H1 (cell line): ENCODE measurements at regions not wholly inside any gene's neighbourhood (a gene's known extent, or its start where the extent isn't known, plus 50 kb on each side); places are given as distances from the start of the nearest gene placed in this dataset.

ENCODE experiments used
- CTCF ChIA-PET: fragments of 300-600 bp; sonication (Branson Sonifier 250); formaldehyde crosslinking; loops from one replicate; lab custom pipeline; 2021; ENCODE audit not compliant: partially characterized antibody; lab: Charles Lee
- POLR2A ChIA-PET: fragments of 300-600 bp; sonication (Branson Sonifier 250); formaldehyde crosslinking; loops from one replicate; lab custom pipeline; 2021; ENCODE audit warnings: inconsistent platforms; ENCODE audit not compliant: partially characterized antibody; lab: Charles Lee
- DNase-seq, 2 experiments: peaks; one replicate each; pipeline versions ENCODE4 v3.0.0 to v3.0.0-alpha.2; 2010 to 2022; ENCODE audit warnings: low spot score in 2 of 2, low read depth in 1 of 2, mixed read lengths in 1 of 2
- FAIRE-seq: peaks from 2 replicates; lab custom pipeline; 2011; peaks lifted over from hg19 to GRCh38; lab: Jason Lieb, UNC
- H2AFZ ChIP-seq: 2 replicates; pipeline ENCODE4 v1.8.1; 2012; ENCODE audit warnings: low read length, inconsistent platforms
- H2AK5ac ChIP-seq: 2 replicates; pipeline ENCODE4 v1.6.1; 2013; ENCODE audit warnings: low read depth, low read length
- H2BK120ac ChIP-seq: replicated peaks from 2 replicates; pipeline ENCODE3; 2013; ENCODE audit warnings: low read depth, low read length, inconsistent platforms
- H2BK12ac ChIP-seq: 2 replicates; pipeline ENCODE4 v1.6.1; 2013; ENCODE audit warnings: low read depth, low read length
- H2BK15ac ChIP-seq: 2 replicates; pipeline ENCODE4 v1.6.1; 2013; ENCODE audit warnings: low read length
- H2BK20ac ChIP-seq: 2 replicates; pipeline ENCODE4 v1.6.1; 2013; ENCODE audit warnings: low read length
- H2BK5ac ChIP-seq: 2 replicates; pipeline ENCODE4 v1.6.1; 2013; ENCODE audit warnings: low read depth, low read length
- H3K14ac ChIP-seq: 2 replicates; pipeline ENCODE4 v1.6.1; 2013; ENCODE audit warnings: inconsistent platforms; ENCODE audit not compliant: insufficient read length
- H3K18ac ChIP-seq: 2 replicates; pipeline ENCODE4 v1.6.1; 2013; ENCODE audit warnings: low read length; ENCODE audit errors: extremely low read depth
- H3K23ac ChIP-seq: 2 replicates; pipeline ENCODE4 v1.6.1; 2013; ENCODE audit warnings: inconsistent platforms; ENCODE audit not compliant: insufficient read length
- H3K23me2 ChIP-seq: 2 replicates; pipeline ENCODE4 v1.6.1; 2013; ENCODE audit warnings: low read depth, low read length
- H3K27ac ChIP-seq: 2 replicates; pipeline ENCODE4 v1.6.1; 2011; ENCODE audit warnings: low read depth, low read length, inconsistent platforms
- H3K27me3 ChIP-seq, 4 experiments: replicated peaks in 1 of 4; 1 replicate in 1 of 4; 2 replicates in 3 of 4; pipeline versions ENCODE4 v1.6.1 to v1.8.1; 2011 to 2013; ENCODE audit warnings: low read length in 3 of 4, mild to moderate bottlenecking in 3 of 4, inconsistent platforms in 2 of 4, mixed read lengths in 2 of 4, moderate library complexity in 1 of 4; ENCODE audit not compliant: control insufficient read depth in 3 of 4, insufficient read depth in 3 of 4; ENCODE audit errors: extremely low read depth in 1 of 4
- H3K36me3 ChIP-seq, 4 experiments: 2 replicates each; pipeline versions ENCODE4 v1.6.1 to v1.8.1; 2011 to 2013; ENCODE audit warnings: mild to moderate bottlenecking in 4 of 4, low read length in 3 of 4, moderate library complexity in 2 of 4, control low read depth in 1 of 4, inconsistent platforms in 1 of 4; ENCODE audit not compliant: insufficient read depth in 4 of 4, control insufficient read depth in 2 of 4
- H3K4ac ChIP-seq: replicated peaks from 2 replicates; pipeline ENCODE3; 2013; ENCODE audit warnings: low read length, low read depth, mixed read lengths, inconsistent platforms; ENCODE audit not compliant: insufficient read length
- H3K4me1 ChIP-seq, 4 experiments: replicated peaks in 1 of 4; 1 replicate in 1 of 4; 2 replicates in 3 of 4; pipeline versions ENCODE4 v1.6.1 to v1.8.1; 2011 to 2013; ENCODE audit warnings: low read length in 3 of 4, inconsistent platforms in 2 of 4, mixed read lengths in 1 of 4; ENCODE audit not compliant: insufficient read depth in 4 of 4, control insufficient read depth in 3 of 4
- H3K4me2 ChIP-seq, 2 experiments: 2 replicates each; pipeline versions ENCODE4 v1.6.1 to v1.8.1; 2011 to 2013; ENCODE audit warnings: low read depth in 2 of 2, low read length in 2 of 2, control low read depth in 1 of 2, inconsistent platforms in 1 of 2, mild to moderate bottlenecking in 1 of 2; ENCODE audit not compliant: insufficient read depth in 1 of 2
- H3K4me3 ChIP-seq, 4 experiments: fragments of 200-600, 300-600 bp in 1 of 4; sonication (generic), shearing (Covaris generic), sonication (Bioruptor Twin) in 1 of 4; 2 replicates each; pipeline versions ENCODE4 v1.5.1 to v1.8.1; 2011 to 2016; ENCODE audit warnings: low read length in 4 of 4, low read depth in 3 of 4, control low read depth in 2 of 4, inconsistent platforms in 2 of 4, mild to moderate bottlenecking in 2 of 4, mixed read lengths in 1 of 4, moderate library complexity in 1 of 4; ENCODE audit not compliant: insufficient read depth in 2 of 4; ENCODE audit errors: extremely low read depth in 1 of 4
- H3K56ac ChIP-seq: replicated peaks from 2 replicates; pipeline ENCODE3; 2013; ENCODE audit warnings: low read depth, mild to moderate bottlenecking, mixed read lengths, low read length, inconsistent platforms; ENCODE audit not compliant: insufficient read length
- H3K79me1 ChIP-seq: 2 replicates; pipeline ENCODE4 v1.6.1; 2013; ENCODE audit warnings: low read depth, low read length, control low read depth
- H3K79me2 ChIP-seq, 2 experiments: 2 replicates each; pipeline versions ENCODE4 v1.6.1 to v1.8.1; 2012 to 2013; ENCODE audit warnings: low read length in 2 of 2, mild to moderate bottlenecking in 2 of 2, inconsistent platforms in 1 of 2; ENCODE audit not compliant: insufficient read depth in 2 of 2, control insufficient read depth in 1 of 2
- H3K9ac ChIP-seq, 4 experiments: replicated peaks in 1 of 4; 1 replicate in 1 of 4; 2 replicates in 3 of 4; pipeline versions ENCODE4 v1.6.1 to v1.8.1; 2011 to 2013; ENCODE audit warnings: low read depth in 3 of 4, low read length in 3 of 4, control low read depth in 2 of 4, mild to moderate bottlenecking in 2 of 4, moderate library complexity in 2 of 4, inconsistent platforms in 1 of 4; ENCODE audit errors: extremely low read depth in 1 of 4
- H3K9me3 ChIP-seq, 2 experiments: 2 replicates each; pipeline versions ENCODE4 v1.6.1 to v1.8.1; 2012 to 2013; ENCODE audit warnings: mild to moderate bottlenecking in 2 of 2, moderate library complexity in 2 of 2, control low read depth in 1 of 2, inconsistent platforms in 1 of 2, low read depth in 1 of 2, low read length in 1 of 2, mixed read lengths in 1 of 2; ENCODE audit not compliant: insufficient read depth in 2 of 2
- H4K20me1 ChIP-seq, 2 experiments: replicated peaks in 1 of 2; 2 replicates each; pipeline versions ENCODE3 to v1.8.1; 2011 to 2013; ENCODE audit warnings: inconsistent platforms in 2 of 2, low read length in 2 of 2, mild to moderate bottlenecking in 1 of 2; ENCODE audit not compliant: insufficient read depth in 2 of 2, control insufficient read depth in 1 of 2
- H4K5ac ChIP-seq: 2 replicates; pipeline ENCODE4 v1.6.1; 2013; ENCODE audit warnings: low read length, low read depth, mixed read lengths, inconsistent platforms; ENCODE audit not compliant: insufficient read length
- H4K8ac ChIP-seq: 2 replicates; pipeline ENCODE4 v1.8.0; 2013; ENCODE audit warnings: mild to moderate bottlenecking, moderate library complexity, low read length, inconsistent platforms; ENCODE audit not compliant: insufficient read depth; ENCODE audit errors: extremely low read depth
- H4K91ac ChIP-seq: replicated peaks from 2 replicates; pipeline ENCODE3; 2013; ENCODE audit warnings: low read length, mixed read lengths, inconsistent platforms; ENCODE audit not compliant: insufficient read length
- BRCA1 ChIP-seq: IDR thresholded peaks from 2 replicates; pipeline ENCODE4 v1.6.1; 2012; ENCODE audit warnings: low read depth, low read length, improper control_type of control experiment
- GTF2F1 ChIP-seq: IDR thresholded peaks from 2 replicates; pipeline ENCODE4 v1.6.1; 2012; ENCODE audit warnings: low read depth, low read length, improper control_type of control experiment, borderline replicate concordance
- HDAC6 ChIP-seq: IDR thresholded peaks from one replicate; pipeline ENCODE4 v1.7.1; 2012; ENCODE audit warnings: low read depth, mild to moderate bottlenecking, inconsistent platforms, low read length, moderate library complexity
- MAFK ChIP-seq: IDR thresholded peaks from 2 replicates; pipeline ENCODE4 v1.6.1; 2012; ENCODE audit warnings: low read depth, mild to moderate bottlenecking, improper control_type of control experiment, low read length
- RFX5 ChIP-seq: IDR thresholded peaks from 2 replicates; pipeline ENCODE4 v1.6.1; 2011; ENCODE audit warnings: low read depth, low read length, improper control_type of control experiment, borderline replicate concordance
- RNF2 ChIP-seq: fragments of 200-900, 300-1000 bp; sonication (generic); IDR thresholded peaks from 2 replicates; pipeline ENCODE4 v1.7.1; 2016; ENCODE audit warnings: borderline replicate concordance, low read depth, mild to moderate bottlenecking, antibody characterized with exemption, low read length; ENCODE audit not compliant: poor library complexity, severe bottlenecking; ENCODE audit errors: missing control alignments
- SAP30 ChIP-seq: fragments of 300-600 bp; sonication (generic); IDR thresholded peaks from 2 replicates; pipeline ENCODE4 v1.7.1; 2012; ENCODE audit warnings: low read length, moderate library complexity, mild to moderate bottlenecking, inconsistent platforms; ENCODE audit not compliant: insufficient read depth, insufficient replicate concordance
- WGBS, 2 experiments: shearing (Covaris generic) in 1 of 2; methylation state at CpG; one replicate each; pipeline versions ENCODE4 v1.1.6 to v1.1.7; 2013 to 2015; ENCODE audit warnings: low lambda C conversion rate in 2 of 2, mixed read lengths in 2 of 2, inconsistent platforms in 1 of 2, low coverage in 1 of 2, missing lambda C conversion rate in 1 of 2; ENCODE audit not compliant: insufficient replicate concordance in 2 of 2, insufficient coverage in 1 of 2, insufficient read length in 1 of 2; ENCODE audit errors: extremely low coverage in 1 of 2, missing lambda C conversion rate in 1 of 2; 5-methylcytosine and 5-hydroxymethylcytosine counted together
- TF ChIP-seq, protein P1 (sequence below): IDR thresholded peaks from 2 replicates; pipeline ENCODE4 v1.6.1; 2012; ENCODE audit warnings: inconsistent platforms

DNA sequence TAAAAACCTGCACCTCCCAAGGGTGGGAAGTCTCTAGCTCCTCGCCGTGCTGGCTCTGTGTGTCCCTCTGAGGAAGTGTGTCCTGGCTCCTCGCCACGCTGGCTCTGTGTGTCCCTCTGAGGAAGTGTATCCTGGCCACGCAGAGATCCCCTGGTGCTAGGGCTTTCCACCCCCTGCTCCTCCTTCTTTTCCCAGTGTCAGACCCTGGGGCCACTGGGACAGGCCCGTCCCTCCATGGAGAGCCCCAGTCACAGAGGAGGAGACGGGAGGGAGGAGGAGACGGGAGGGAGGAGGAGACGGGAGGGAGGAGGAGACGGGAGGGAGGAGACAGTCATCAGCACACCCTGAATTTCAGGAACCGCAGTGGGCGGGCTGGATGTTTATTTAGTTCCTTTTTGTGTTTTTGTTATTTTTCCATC, 53.8 kb upstream of the HGFAC start:
- ChIA-PET CTCF (interaction anchor here (1.1 to 2.2 kb wide), 3 partner anchors 17 to 92 kb away, joined by 4 to 6 read pairs (median 5); no protein-coding TSS in a partner anchor), POLR2A (interaction anchor here (1.1 kb wide), 1 partner anchor 27 kb away, joined by 3 read pairs; no protein-coding TSS in a partner anchor)
- Histone ChIP-seq H3K27me3 (no peaks in the 10 kb centered on the region; a peak in 1 of 7 replicates), H3K79me1 (peaks cover 2% of the 10 kb centered on the region; the same call in 1 of the 2 replicates), H3K56ac (no peak overlapping the region), H2BK5ac (no peak overlapping the region), H2AK5ac (no peak overlapping the region), H3K36me3 (no peaks in the 10 kb centered on the region), H2BK20ac (no peak overlapping the region), H3K4me1 (peaks cover 0 to 38% (median 21%) of the 10 kb centered on the region in 4 experiments; a peak in 6 of 7 replicates), H3K23me2 (no peaks in the 10 kb centered on the region), H2BK12ac (peak overlapping the region; percentile 71; the same call in 1 of the 2 replicates), H4K5ac (no peak overlapping the region), H4K8ac (peak overlapping the region; percentile 45; the same call in 1 of the 2 replicates), H3K79me2 (no peaks in the 10 kb centered on the region), H3K9ac (no peak overlapping the region; a peak in 2 of 7 replicates), H4K91ac (no peak overlapping the region), H3K9me3 (no peaks in the 10 kb centered on the region), H3K18ac (peak overlapping the region; percentile 81; the same call in 1 of the 2 replicates), H3K27ac (no peak overlapping the region), H2BK120ac (no peak overlapping the region), H2BK15ac (no peak overlapping the region), H3K4me3 (no peak overlapping the region), H4K20me1 (no peaks in the 10 kb centered on the region), H3K14ac (no peak overlapping the region), H3K4me2 (peak overlapping the region in 1 of 2 experiments; percentile 40; a peak in 2 of 4 replicates), H3K23ac (no peak overlapping the region), H2AFZ (no peak overlapping the region), H3K4ac (no peak overlapping the region)
- 69% methylated on average over 9 of the region's 12 CpGs; no CpG with 5 or more reads in 1 of the 2 experiments for WGBS, 2 experiments
- DNase-seq, result peak in 1 of 2 experiments; percentile 47
- TF ChIP-seq RNF2 (no peak), GTF2F1 (no peak), MAFK (no peak), RFX5 (no peak), BRCA1 (no peak), HDAC6 (no peak), SAP30 (no peak)
- TF ChIP-seq, protein P1, sequence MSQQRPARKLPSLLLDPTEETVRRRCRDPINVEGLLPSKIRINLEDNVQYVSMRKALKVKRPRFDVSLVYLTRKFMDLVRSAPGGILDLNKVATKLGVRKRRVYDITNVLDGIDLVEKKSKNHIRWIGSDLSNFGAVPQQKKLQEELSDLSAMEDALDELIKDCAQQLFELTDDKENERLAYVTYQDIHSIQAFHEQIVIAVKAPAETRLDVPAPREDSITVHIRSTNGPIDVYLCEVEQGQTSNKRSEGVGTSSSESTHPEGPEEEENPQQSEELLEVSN, result no peak
- FAIRE-seq, result no peak
